K562 (cell line): ENCODE measurements at regions not wholly inside any gene's neighbourhood (a gene's known extent, or its start where the extent isn't known, plus 50 kb on each side); places are given as distances from the start of the nearest gene placed in this dataset.

Experiments used
- ATAC-seq: fragments of 200-7000 bp; cut with Tn5 transposase; 3 replicates; pipeline ENCODE4 v1.9.1; 2020; ENCODE audit warnings: moderate library complexity
- BruUV-seq: library from RNA; stranded (reverse); fragments of 400-500 nt; replicated peaks from 2 replicates; lab custom pipeline; 2021; lab: Mats Ljungman, UMichigan
- CTCF ChIA-PET: fragments of 300-600 bp; formaldehyde crosslinking; extraction: SDS; loops from one replicate; lab custom pipeline; 2021; ENCODE audit warnings: low intra/inter-chr PET ratio; lab: Yijun Ruan, JAX
- POLR2A ChIA-PET: fragments of 300-600, 350-650 bp; sonication (Branson Sonifier 250); formaldehyde crosslinking; extraction: SDS; loops from one replicate; lab custom pipeline; 2021; ENCODE audit warnings: antibody characterized with exemption, inconsistent platforms; lab: Yijun Ruan, JAX
- DNase-seq, 4 experiments: peaks; one replicate each; pipeline versions ENCODE4 v3.0.0 to v3.0.0-alpha.2; 2011 to 2018; ENCODE audit warnings: low spot score in 3 of 4, mixed read lengths in 3 of 4; ENCODE audit errors: extremely low read depth in 1 of 4
- FAIRE-seq: peaks from 2 replicates; lab custom pipeline; 2011; peaks lifted over from hg19 to GRCh38; lab: Jason Lieb, UNC
- H2AFZ ChIP-seq: 2 replicates; pipeline ENCODE4 v1.6.0; 2011; ENCODE audit warnings: low read depth, low read length, control low read depth, inconsistent platforms
- H3K27ac ChIP-seq: fragments of 200-600 bp; 3 replicates; pipeline ENCODE4 v1.8.0; 2011; ENCODE audit warnings: low read depth, mild to moderate bottlenecking, control low read depth, inconsistent platforms, low read length, moderate library complexity, mixed read lengths; ENCODE audit errors: extremely low read depth
- H3K27me3 ChIP-seq, 2 experiments: fragments of 300-600 bp in 1 of 2; 2 replicates in 1 of 2; 3 replicates in 1 of 2; pipeline versions ENCODE4 v1.6.0 to v1.8.0; 2011; ENCODE audit warnings: inconsistent platforms in 2 of 2, low read length in 2 of 2, mild to moderate bottlenecking in 1 of 2, mixed read lengths in 1 of 2, moderate library complexity in 1 of 2; ENCODE audit not compliant: control insufficient read depth in 2 of 2, insufficient read depth in 2 of 2
- H3K36me3 ChIP-seq: fragments of 300-600 bp; 3 replicates; pipeline ENCODE4 v1.8.0; 2011; ENCODE audit warnings: mild to moderate bottlenecking, low read length, inconsistent platforms; ENCODE audit not compliant: control insufficient read depth, insufficient read depth
- H3K4me1 ChIP-seq, 2 experiments: fragments of 200-600 bp in 1 of 2; replicated peaks in 1 of 2; 2 replicates in 1 of 2; 3 replicates in 1 of 2; pipeline versions ENCODE4 v1.5.1 to v1.8.0; 2011; ENCODE audit warnings: inconsistent platforms in 2 of 2, low read length in 2 of 2, mild to moderate bottlenecking in 1 of 2, mixed read lengths in 1 of 2, moderate library complexity in 1 of 2; ENCODE audit not compliant: control insufficient read depth in 2 of 2, insufficient read depth in 2 of 2
- H3K4me2 ChIP-seq: 2 replicates; pipeline ENCODE4 v1.6.1; 2011; ENCODE audit warnings: low read length, control low read depth, inconsistent platforms, mixed read lengths; ENCODE audit not compliant: insufficient read depth
- H3K4me3 ChIP-seq: fragments of 200-600 bp; sonication (generic), shearing (Covaris generic); 2 replicates; pipeline ENCODE4 v1.5.1; 2016; ENCODE audit warnings: control low read depth, inconsistent platforms
- H3K79me2 ChIP-seq: fragments of 200-600 bp; 3 replicates; pipeline ENCODE4 v1.8.0; 2011; ENCODE audit warnings: low read length, inconsistent platforms; ENCODE audit not compliant: control insufficient read depth, insufficient read depth
- H3K9ac ChIP-seq, 2 experiments: 2 replicates each; pipeline versions ENCODE4 v1.6.0 to v1.6.1; 2011; ENCODE audit warnings: low read depth in 2 of 2, low read length in 2 of 2, control low read depth in 1 of 2, inconsistent platforms in 1 of 2, mild to moderate bottlenecking in 1 of 2, mixed read lengths in 1 of 2; ENCODE audit not compliant: insufficient read depth in 1 of 2
- H3K9me1 ChIP-seq: one replicate; pipeline ENCODE4 v1.6.0; 2011; ENCODE audit warnings: inconsistent platforms, mild to moderate bottlenecking, low read length, moderate library complexity; ENCODE audit not compliant: control insufficient read depth, insufficient read depth
- H3K9me3 ChIP-seq: replicated peaks from 2 replicates; pipeline ENCODE4 v1.5.1; 2011; ENCODE audit warnings: low read depth, low read length, inconsistent platforms; ENCODE audit not compliant: control insufficient read depth, insufficient read depth
- H4K20me1 ChIP-seq: replicated peaks from 2 replicates; pipeline ENCODE4 v1.6.1; 2011; ENCODE audit warnings: low read length, inconsistent platforms, mixed read lengths; ENCODE audit not compliant: control insufficient read depth, insufficient read depth
- ARHGAP35 ChIP-seq: fragments of 450-650 bp; IDR thresholded peaks from 2 replicates; pipeline ENCODE4 v1.6.1; 2018; ENCODE audit not compliant: partially characterized antibody
- CTBP1 ChIP-seq: fragments of 450-650 bp; IDR thresholded peaks from 2 replicates; pipeline ENCODE4 v1.6.1; 2016; ENCODE audit warnings: borderline replicate concordance
- HNRNPH1 ChIP-seq: fragments of 200-400 bp; formaldehyde crosslinking; optimal IDR thresholded peaks from 2 replicates; pipeline ENCODE3; 2017; ENCODE audit warnings: low read depth, mild to moderate bottlenecking, low read length, moderate library complexity
- HNRNPK ChIP-seq: fragments of 200-400 bp; formaldehyde crosslinking; IDR thresholded peaks from one replicate; pipeline ENCODE4 v1.6.1; 2018; ENCODE audit warnings: mild to moderate bottlenecking, low read depth, low read length; ENCODE audit not compliant: poor library complexity, severe bottlenecking
- POLR2AphosphoS5 ChIP-seq: IDR thresholded peaks from 2 replicates; pipeline ENCODE4 v1.6.1; 2011; ENCODE audit warnings: mild to moderate bottlenecking, low read depth, low read length, moderate library complexity; ENCODE audit not compliant: control insufficient read depth, insufficient read depth
- RBM15 ChIP-seq: fragments of 200-400 bp; formaldehyde crosslinking; IDR thresholded peaks from 2 replicates; pipeline ENCODE4 v1.6.1; 2018; ENCODE audit warnings: mild to moderate bottlenecking, low read length, moderate library complexity; ENCODE audit not compliant: insufficient read depth
- RCOR1 ChIP-seq, 2 experiments: IDR thresholded peaks; 2 replicates each; pipeline ENCODE4 v1.6.1; 2012; ENCODE audit warnings: low read depth in 2 of 2, low read length in 2 of 2, borderline replicate concordance in 1 of 2, improper control_type of control experiment in 1 of 2
- TRIM28 ChIP-seq: fragments of 450-650 bp; IDR thresholded peaks from 2 replicates; pipeline ENCODE4 v1.6.1; 2017
- ZBED1 ChIP-seq: IDR thresholded peaks from 2 replicates; pipeline ENCODE4 v1.6.1; 2014
- in situ Hi-C: fragments of 300-500 bp; cut with MboI; formaldehyde crosslinking; loops from 4 replicates; pipeline ENCODE4 v1.15.0; 2018; ENCODE audit warnings: inconsistent platforms, mixed read lengths
- intact Hi-C: fragments of 100-400 bp; cut with micrococcal nuclease; formaldehyde crosslinking; loops from 2 replicates; pipeline ENCODE4 v1.14.2; 2022
- TF ChIP-seq, protein P1 (sequence below): sonication (generic); formaldehyde crosslinking; IDR thresholded peaks from 2 replicates; pipeline ENCODE4 v1.8.0; 2023; ENCODE audit warnings: missing genetic modification reagents, mild to moderate bottlenecking, borderline replicate concordance
- TF ChIP-seq, protein P2 (sequence below): fragments of 250-450 bp; sonication (Bioruptor Pico); IDR thresholded peaks from 2 replicates; pipeline ENCODE4 v1.5.0; 2020; ENCODE audit warnings: mild to moderate bottlenecking
- TF ChIP-seq, protein P3 (sequence below): sonication (generic); formaldehyde crosslinking; IDR thresholded peaks from 2 replicates; pipeline ENCODE4 v1.8.0; 2022; ENCODE audit warnings: mild to moderate bottlenecking, missing genetic modification reagents
- TF ChIP-seq, protein P4 (sequence below): fragments of 250-450 bp; sonication (Bioruptor Pico); IDR thresholded peaks from 2 replicates; pipeline ENCODE4 v1.8.0; 2022; ENCODE audit warnings: inconsistent platforms, mild to moderate bottlenecking, moderate library complexity, borderline replicate concordance

DNA sequence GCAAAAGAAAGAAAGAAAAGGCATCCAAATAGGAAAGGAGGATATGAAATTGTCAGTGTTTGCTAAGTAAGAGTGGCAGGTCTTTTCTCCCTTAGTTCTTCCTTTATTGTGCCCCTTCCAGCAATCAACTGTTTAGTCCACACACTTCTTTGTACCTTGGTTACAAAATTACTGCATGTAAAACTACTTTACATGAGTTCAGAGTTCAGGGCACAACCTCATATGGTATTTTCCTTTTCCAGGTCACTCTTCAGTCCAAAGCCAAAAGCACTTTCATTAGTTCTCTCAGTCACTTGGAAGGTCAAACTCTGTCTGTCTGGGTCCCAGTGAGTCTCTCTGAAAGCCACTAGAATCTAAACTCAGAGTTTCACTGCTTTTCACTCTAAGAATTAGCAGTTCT, 122.5 kb upstream of the SRD5A2 start:
- intact Hi-C loops = no loop called here
- Histone ChIP-seq H3K9me1 (no peaks in the 10 kb centered on the region), H4K20me1 (no peaks in the 10 kb centered on the region), H3K4me2 (no peak overlapping the region), H3K4me1 (no peaks in the 10 kb centered on the region), H3K9me3 (0 out of 2 replicates have a peak, but pooled peaks cover 3% of the 10 kb centered on the region), H3K79me2 (no peaks in the 10 kb centered on the region), H3K27me3 (0 out of 5 replicates have a peak, but pooled peaks cover 0 to under 1% of the 10 kb centered on the region in 2 experiments), H3K36me3 (no peaks in the 10 kb centered on the region), H3K9ac (no peak overlapping the region), H2AFZ (no peak overlapping the region), H3K27ac (no peak overlapping the region), H3K4me3 (no peak overlapping the region)
- BruUV-seq = no TSS peak
- in situ Hi-C loops = loop anchor here (25.0 kb wide), 1 partner anchor 1684 kb away; no protein-coding TSS in a partner anchor
- ChIA-PET CTCF (no interaction called here), POLR2A (no interaction called here)
- DNase-seq (no peak), ATAC-seq (no peak), FAIRE-seq (no peak)
- TF ChIP-seq TRIM28 (no peak), RBM15 (no peak), POLR2AphosphoS5 (no peak), RCOR1 (IDR thresholded peaks at IDR 0.05; ENCODE audit: borderline replicate concordance in 1 of 2, low read depth in 2 of 2, low read length in 2 of 2) (no peak), ZBED1 (no peak), HNRNPH1 (no peak), HNRNPK (no peak), CTBP1 (no peak), ARHGAP35 (no peak)
- TF ChIP-seq, protein P1, sequence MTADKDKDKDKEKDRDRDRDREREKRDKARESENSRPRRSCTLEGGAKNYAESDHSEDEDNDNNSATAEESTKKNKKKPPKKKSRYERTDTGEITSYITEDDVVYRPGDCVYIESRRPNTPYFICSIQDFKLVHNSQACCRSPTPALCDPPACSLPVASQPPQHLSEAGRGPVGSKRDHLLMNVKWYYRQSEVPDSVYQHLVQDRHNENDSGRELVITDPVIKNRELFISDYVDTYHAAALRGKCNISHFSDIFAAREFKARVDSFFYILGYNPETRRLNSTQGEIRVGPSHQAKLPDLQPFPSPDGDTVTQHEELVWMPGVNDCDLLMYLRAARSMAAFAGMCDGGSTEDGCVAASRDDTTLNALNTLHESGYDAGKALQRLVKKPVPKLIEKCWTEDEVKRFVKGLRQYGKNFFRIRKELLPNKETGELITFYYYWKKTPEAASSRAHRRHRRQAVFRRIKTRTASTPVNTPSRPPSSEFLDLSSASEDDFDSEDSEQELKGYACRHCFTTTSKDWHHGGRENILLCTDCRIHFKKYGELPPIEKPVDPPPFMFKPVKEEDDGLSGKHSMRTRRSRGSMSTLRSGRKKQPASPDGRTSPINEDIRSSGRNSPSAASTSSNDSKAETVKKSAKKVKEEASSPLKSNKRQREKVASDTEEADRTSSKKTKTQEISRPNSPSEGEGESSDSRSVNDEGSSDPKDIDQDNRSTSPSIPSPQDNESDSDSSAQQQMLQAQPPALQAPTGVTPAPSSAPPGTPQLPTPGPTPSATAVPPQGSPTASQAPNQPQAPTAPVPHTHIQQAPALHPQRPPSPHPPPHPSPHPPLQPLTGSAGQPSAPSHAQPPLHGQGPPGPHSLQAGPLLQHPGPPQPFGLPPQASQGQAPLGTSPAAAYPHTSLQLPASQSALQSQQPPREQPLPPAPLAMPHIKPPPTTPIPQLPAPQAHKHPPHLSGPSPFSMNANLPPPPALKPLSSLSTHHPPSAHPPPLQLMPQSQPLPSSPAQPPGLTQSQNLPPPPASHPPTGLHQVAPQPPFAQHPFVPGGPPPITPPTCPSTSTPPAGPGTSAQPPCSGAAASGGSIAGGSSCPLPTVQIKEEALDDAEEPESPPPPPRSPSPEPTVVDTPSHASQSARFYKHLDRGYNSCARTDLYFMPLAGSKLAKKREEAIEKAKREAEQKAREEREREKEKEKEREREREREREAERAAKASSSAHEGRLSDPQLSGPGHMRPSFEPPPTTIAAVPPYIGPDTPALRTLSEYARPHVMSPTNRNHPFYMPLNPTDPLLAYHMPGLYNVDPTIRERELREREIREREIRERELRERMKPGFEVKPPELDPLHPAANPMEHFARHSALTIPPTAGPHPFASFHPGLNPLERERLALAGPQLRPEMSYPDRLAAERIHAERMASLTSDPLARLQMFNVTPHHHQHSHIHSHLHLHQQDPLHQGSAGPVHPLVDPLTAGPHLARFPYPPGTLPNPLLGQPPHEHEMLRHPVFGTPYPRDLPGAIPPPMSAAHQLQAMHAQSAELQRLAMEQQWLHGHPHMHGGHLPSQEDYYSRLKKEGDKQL = no peak
- TF ChIP-seq, protein P2, sequence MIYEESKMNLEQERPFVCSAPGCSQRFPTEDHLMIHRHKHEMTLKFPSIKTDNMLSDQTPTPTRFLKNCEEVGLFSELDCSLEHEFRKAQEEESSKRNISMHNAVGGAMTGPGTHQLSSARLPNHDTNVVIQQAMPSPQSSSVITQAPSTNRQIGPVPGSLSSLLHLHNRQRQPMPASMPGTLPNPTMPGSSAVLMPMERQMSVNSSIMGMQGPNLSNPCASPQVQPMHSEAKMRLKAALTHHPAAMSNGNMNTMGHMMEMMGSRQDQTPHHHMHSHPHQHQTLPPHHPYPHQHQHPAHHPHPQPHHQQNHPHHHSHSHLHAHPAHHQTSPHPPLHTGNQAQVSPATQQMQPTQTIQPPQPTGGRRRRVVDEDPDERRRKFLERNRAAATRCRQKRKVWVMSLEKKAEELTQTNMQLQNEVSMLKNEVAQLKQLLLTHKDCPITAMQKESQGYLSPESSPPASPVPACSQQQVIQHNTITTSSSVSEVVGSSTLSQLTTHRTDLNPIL (CRISPR knock-in tag) = no peak
- TF ChIP-seq, protein P3, sequence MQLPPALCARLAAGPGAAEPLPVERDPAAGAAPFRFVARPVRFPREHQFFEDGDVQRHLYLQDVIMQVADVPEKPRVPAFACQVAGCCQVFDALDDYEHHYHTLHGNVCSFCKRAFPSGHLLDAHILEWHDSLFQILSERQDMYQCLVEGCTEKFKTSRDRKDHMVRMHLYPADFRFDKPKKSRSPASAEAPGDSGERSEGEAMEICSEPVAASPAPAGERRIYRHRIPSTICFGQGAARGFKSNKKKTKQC (CRISPR knock-in tag) = no peak
- TF ChIP-seq, protein P4, sequence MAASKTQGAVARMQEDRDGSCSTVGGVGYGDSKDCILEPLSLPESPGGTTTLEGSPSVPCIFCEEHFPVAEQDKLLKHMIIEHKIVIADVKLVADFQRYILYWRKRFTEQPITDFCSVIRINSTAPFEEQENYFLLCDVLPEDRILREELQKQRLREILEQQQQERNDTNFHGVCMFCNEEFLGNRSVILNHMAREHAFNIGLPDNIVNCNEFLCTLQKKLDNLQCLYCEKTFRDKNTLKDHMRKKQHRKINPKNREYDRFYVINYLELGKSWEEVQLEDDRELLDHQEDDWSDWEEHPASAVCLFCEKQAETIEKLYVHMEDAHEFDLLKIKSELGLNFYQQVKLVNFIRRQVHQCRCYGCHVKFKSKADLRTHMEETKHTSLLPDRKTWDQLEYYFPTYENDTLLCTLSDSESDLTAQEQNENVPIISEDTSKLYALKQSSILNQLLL = no peak
